Keratinocyte (primary cell): ENCODE measurements at regions not wholly inside any gene's neighbourhood (a gene's known extent, or its start where the extent isn't known, plus 50 kb on each side); places are given as distances from the start of the nearest gene placed in this dataset.

Source experiments
- DNase-seq: peaks from one replicate; pipeline ENCODE4 v3.0.0-alpha.2; 2011; ENCODE audit warnings: low read depth, missing footprints, low spot score
- FAIRE-seq: peaks from 2 replicates; lab custom pipeline; 2011; peaks lifted over from hg19 to GRCh38; lab: Jason Lieb, UNC
- H2AFZ ChIP-seq: 2 replicates; pipeline ENCODE4 v1.6.0; 2012; ENCODE audit warnings: low read length, control low read depth, inconsistent platforms; ENCODE audit not compliant: control insufficient read depth
- H3K27ac ChIP-seq: 2 replicates; pipeline ENCODE4 v1.5.1; 2011; ENCODE audit warnings: low read length; ENCODE audit not compliant: control insufficient read depth, insufficient read depth
- H3K27me3 ChIP-seq: 3 replicates; pipeline ENCODE4 v1.6.0; 2011; ENCODE audit warnings: low read length; ENCODE audit not compliant: control insufficient read depth, insufficient read depth; ENCODE audit errors: extremely low read depth
- H3K36me3 ChIP-seq, 2 experiments: 2 replicates in 1 of 2; 3 replicates in 1 of 2; pipeline ENCODE4 v1.5.1; 2011; ENCODE audit warnings: low read length in 2 of 2, mild to moderate bottlenecking in 1 of 2; ENCODE audit not compliant: control insufficient read depth in 2 of 2, insufficient read depth in 2 of 2; ENCODE audit errors: extremely low read depth in 1 of 2
- H3K4me1 ChIP-seq: 3 replicates; pipeline ENCODE4 v1.5.1; 2011; ENCODE audit warnings: low read length; ENCODE audit not compliant: control insufficient read depth, insufficient read depth; ENCODE audit errors: extremely low read depth
- H3K4me2 ChIP-seq: 3 replicates; pipeline ENCODE4 v1.6.0; 2011; ENCODE audit warnings: low read depth, low read length; ENCODE audit not compliant: control insufficient read depth, insufficient read depth; ENCODE audit errors: extremely low read depth
- H3K4me3 ChIP-seq, 3 experiments: fragments of 200-600 bp in 1 of 3; sonication (generic) in 1 of 3; 2 replicates in 2 of 3; 3 replicates in 1 of 3; pipeline ENCODE4 v1.5.1; 2011 to 2016; ENCODE audit warnings: low read length in 3 of 3, mild to moderate bottlenecking in 3 of 3, control low read depth in 2 of 3, inconsistent platforms in 1 of 3, low read depth in 1 of 3, mixed read lengths in 1 of 3, mixed run types in 1 of 3, moderate library complexity in 1 of 3; ENCODE audit not compliant: control insufficient read depth in 2 of 3, insufficient read depth in 2 of 3; ENCODE audit errors: extremely low read depth in 1 of 3
- H3K79me2 ChIP-seq: 2 replicates; pipeline ENCODE4 v1.6.0; 2012; ENCODE audit warnings: low read length; ENCODE audit not compliant: control insufficient read depth, insufficient read depth
- H3K9ac ChIP-seq: 3 replicates; pipeline ENCODE4 v1.6.0; 2011; ENCODE audit warnings: low read length; ENCODE audit not compliant: control insufficient read depth, insufficient read depth; ENCODE audit errors: extremely low read depth
- H3K9me1 ChIP-seq: 3 replicates; pipeline ENCODE4 v1.6.0; 2011; ENCODE audit warnings: low read length; ENCODE audit not compliant: control insufficient read depth, insufficient read depth; ENCODE audit errors: extremely low read depth
- H3K9me3 ChIP-seq: 2 replicates; pipeline ENCODE4 v1.5.1; 2012; ENCODE audit warnings: low read depth, low read length; ENCODE audit not compliant: control insufficient read depth
- H4K20me1 ChIP-seq: 3 replicates; pipeline ENCODE4 v1.6.0; 2011; ENCODE audit warnings: low read length; ENCODE audit not compliant: control insufficient read depth, insufficient read depth; ENCODE audit errors: extremely low read depth
- CTCF ChIP-seq, 3 experiments: IDR thresholded peaks in 1 of 3; conservative IDR thresholded peaks in 1 of 3; optimal IDR thresholded peaks in 1 of 3; 2 replicates in 2 of 3; 3 replicates in 1 of 3; pipeline versions ENCODE3 to v1.5.1; 2011; ENCODE audit warnings: low read length in 3 of 3, mild to moderate bottlenecking in 3 of 3, moderate library complexity in 2 of 3, control low read depth in 1 of 3, inconsistent platforms in 1 of 3; ENCODE audit not compliant: insufficient read depth in 2 of 3; ENCODE audit errors: extremely low read depth in 1 of 3
- EZH2 ChIP-seq: IDR thresholded peaks from one replicate; pipeline ENCODE4 v1.6.1; 2012; ENCODE audit warnings: inconsistent platforms, mild to moderate bottlenecking, low read length, moderate library complexity
- dilution Hi-C: fragments of 300-500 bp; cut with MboI; formaldehyde crosslinking; loops from one replicate; pipeline ENCODE4 v1.7.0; 2020; ENCODE audit warnings: low sequenced_read_pairs; ENCODE audit not compliant: extremely low pct_ligation_motif_present

DNA sequence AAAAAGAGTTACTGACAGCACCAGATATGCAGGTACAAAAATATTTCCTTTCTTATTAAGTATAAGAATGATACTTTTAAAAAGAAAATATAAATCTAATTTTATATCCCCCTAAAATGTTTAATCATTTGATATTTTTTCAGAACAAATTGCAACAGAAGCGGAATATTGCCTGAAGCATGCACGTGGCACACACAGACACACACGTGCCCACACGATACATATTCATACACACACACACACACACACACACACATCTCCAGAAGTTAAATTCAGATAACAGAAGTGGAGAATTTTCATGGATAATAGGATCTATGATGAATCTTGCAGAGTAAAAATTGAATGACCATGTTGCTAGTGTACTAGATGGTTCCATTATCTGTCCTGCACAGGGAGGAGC, 445.2 kb downstream of the GPAT3 start:
- no peak overlapping the region for H2AFZ ChIP-seq
- H4K20me1 ChIP-seq, result no peaks in the 10 kb centered on the region
- H3K79me2 ChIP-seq, result no peaks in the 10 kb centered on the region
- no peaks in the 10 kb centered on the region for H3K36me3 ChIP-seq
- no peaks in the 10 kb centered on the region for H3K9me1 ChIP-seq
- H3K27ac ChIP-seq, result no peak overlapping the region
- no peak for TF ChIP-seq EZH2
- no peak for TF ChIP-seq CTCF (optimal IDR thresholded peaks at IDR 0.05 in 1 of 3, IDR thresholded peaks at IDR 0.05 in 1 of 3, conservative IDR thresholded peaks at IDR 0.05 in 1 of 3; ENCODE audit: extremely low read depth in 1 of 3, insufficient read depth in 2 of 3, low read length in 3 of 3)
- DNase-seq (no peak), FAIRE-seq (no peak)
- no peak overlapping the region for H3K4me2 ChIP-seq
- H3K9me3 ChIP-seq, result no peaks in the 10 kb centered on the region
- no peak overlapping the region for H3K9ac ChIP-seq
- no peak overlapping the region for H3K4me3 ChIP-seq
- H3K4me1 ChIP-seq, result no peaks in the 10 kb centered on the region
- peaks cover 4% of the 10 kb centered on the region for H3K27me3 ChIP-seq
- dilution Hi-C loops, result no loop called here

GRCh38 chr4:83979773-83980172, 443.9 kb downstream of the GPAT3 start:
- TF ChIP-seq CTCF (optimal IDR thresholded peaks at IDR 0.05 in 1 of 3, IDR thresholded peaks at IDR 0.05 in 1 of 3, conservative IDR thresholded peaks at IDR 0.05 in 1 of 3; ENCODE audit: extremely low read depth in 1 of 3, insufficient read depth in 2 of 3, low read length in 3 of 3), result no peak
- TF ChIP-seq EZH2, result no peak
- peaks cover 4% of the 10 kb centered on the region for H3K27me3 ChIP-seq
- H3K4me1 ChIP-seq, result no peaks in the 10 kb centered on the region
- no peaks in the 10 kb centered on the region for H4K20me1 ChIP-seq
- no peaks in the 10 kb centered on the region for H3K36me3 ChIP-seq
- no peak overlapping the region for H3K4me2 ChIP-seq
- no peak overlapping the region for H3K9ac ChIP-seq
- no peak overlapping the region for H3K4me3 ChIP-seq
- dilution Hi-C loops, result no loop called here
- H3K9me3 ChIP-seq, result no peaks in the 10 kb centered on the region
- H3K79me2 ChIP-seq, result no peaks in the 10 kb centered on the region
- H2AFZ ChIP-seq, result no peak overlapping the region
- DNase-seq, result no peak
- FAIRE-seq, result no peak
- no peak overlapping the region for H3K27ac ChIP-seq
- H3K9me1 ChIP-seq, result no peaks in the 10 kb centered on the region
